ENCODE measurements at regions not wholly inside any gene's neighbourhood (a gene's known extent, or its start where the extent isn't known, plus 50 kb on each side); places are given as distances from the start of the nearest gene placed in this dataset.

DNA sequence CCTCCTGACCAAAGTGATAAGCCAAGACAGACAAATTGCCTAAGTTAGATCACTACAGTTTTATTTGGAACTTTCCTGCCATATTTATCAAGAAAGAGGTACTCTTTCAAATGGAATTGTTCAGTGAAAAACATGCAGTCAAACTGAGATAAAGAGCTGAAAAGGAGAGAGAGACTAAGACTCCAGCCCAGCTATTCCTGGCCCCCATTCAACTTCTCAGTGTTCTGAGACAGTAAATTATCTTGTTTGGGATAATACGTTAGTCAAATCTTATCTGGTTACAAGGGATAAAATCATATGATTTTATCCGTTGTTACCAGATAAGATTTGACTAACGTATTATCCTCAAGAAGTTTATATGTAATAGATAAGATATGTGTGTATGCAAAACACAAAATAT is 67.6 kb upstream of the CMC1 start:
- peaks cover 3% of the 10 kb centered on the region for H3K4me1 Mint-ChIP-seq
- no peak for DNase-seq (ENCODE audit: low spot score in 2 of 2, unreplicated experiment in 2 of 2)
- H3K27ac Mint-ChIP-seq: no peak overlapping the region
- H3K27me3 Mint-ChIP-seq (ENCODE audit: low read depth): peaks cover 14% of the 10 kb centered on the region
- H3K36me3 Mint-ChIP-seq: no peaks in the 10 kb centered on the region
- H3K4me3 Mint-ChIP-seq: no peak overlapping the region
- TF ChIP-seq, protein P1, sequence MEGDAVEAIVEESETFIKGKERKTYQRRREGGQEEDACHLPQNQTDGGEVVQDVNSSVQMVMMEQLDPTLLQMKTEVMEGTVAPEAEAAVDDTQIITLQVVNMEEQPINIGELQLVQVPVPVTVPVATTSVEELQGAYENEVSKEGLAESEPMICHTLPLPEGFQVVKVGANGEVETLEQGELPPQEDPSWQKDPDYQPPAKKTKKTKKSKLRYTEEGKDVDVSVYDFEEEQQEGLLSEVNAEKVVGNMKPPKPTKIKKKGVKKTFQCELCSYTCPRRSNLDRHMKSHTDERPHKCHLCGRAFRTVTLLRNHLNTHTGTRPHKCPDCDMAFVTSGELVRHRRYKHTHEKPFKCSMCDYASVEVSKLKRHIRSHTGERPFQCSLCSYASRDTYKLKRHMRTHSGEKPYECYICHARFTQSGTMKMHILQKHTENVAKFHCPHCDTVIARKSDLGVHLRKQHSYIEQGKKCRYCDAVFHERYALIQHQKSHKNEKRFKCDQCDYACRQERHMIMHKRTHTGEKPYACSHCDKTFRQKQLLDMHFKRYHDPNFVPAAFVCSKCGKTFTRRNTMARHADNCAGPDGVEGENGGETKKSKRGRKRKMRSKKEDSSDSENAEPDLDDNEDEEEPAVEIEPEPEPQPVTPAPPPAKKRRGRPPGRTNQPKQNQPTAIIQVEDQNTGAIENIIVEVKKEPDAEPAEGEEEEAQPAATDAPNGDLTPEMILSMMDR (IDR thresholded peaks at IDR 0.05; ENCODE audit: unreplicated experiment): no peak
- H3K9me3 Mint-ChIP-seq: no peaks in the 10 kb centered on the region

DNA sequence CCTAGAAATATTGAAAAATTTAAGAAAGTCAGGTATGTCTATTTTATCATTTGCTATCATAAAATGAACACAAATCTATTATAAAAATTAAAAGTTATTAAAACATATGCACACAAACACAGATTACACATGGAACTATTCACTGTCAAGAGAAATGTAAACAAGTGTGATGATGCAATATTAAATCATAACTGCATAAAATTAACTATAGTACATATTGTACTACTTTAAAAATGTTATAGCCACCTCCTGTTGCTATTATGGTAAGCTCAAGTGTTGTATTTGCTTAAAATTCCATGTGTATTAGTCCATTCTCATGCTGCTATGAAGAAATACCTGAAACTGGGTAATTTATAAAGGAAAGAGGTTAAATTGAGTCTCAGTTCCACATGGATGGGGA is 54.7 kb upstream of the CMC1 start:
- Mint-ChIP-seq H3K27me3 (ENCODE audit: low read depth) (peaks cover 7% of the 10 kb centered on the region), H3K4me3 (no peak overlapping the region), H3K36me3 (no peaks in the 10 kb centered on the region), H3K4me1 (no peaks in the 10 kb centered on the region), H3K27ac (no peak overlapping the region), H3K9me3 (no peaks in the 10 kb centered on the region)
- TF ChIP-seq, protein P1 (IDR thresholded peaks at IDR 0.05; ENCODE audit: unreplicated experiment): no peak
- DNase-seq (ENCODE audit: low spot score in 2 of 2, unreplicated experiment in 2 of 2): no peak

DNA sequence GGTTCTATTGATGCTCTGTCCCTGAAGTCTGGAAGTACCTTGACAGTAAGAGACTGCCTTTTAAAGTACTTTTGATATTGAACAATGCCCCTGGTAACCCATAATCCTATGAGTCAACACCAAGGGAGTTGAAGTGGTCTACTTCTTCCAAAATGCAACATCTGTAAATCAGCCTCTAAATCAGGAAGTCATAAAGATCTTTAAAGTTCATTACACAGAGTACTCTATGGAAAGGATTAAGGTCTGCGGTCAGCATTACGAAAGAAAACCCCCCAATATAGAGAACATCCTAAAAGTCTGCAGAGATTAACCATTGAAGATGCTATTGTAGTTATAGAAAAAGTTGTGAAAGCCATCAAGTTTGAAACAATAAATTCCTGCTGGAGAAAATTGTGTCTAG is 52.7 kb upstream of the CMC1 start:
- no peak overlapping the region for H3K4me3 Mint-ChIP-seq
- peaks cover 4% of the 10 kb centered on the region for H3K27me3 Mint-ChIP-seq (ENCODE audit: low read depth)
- TF ChIP-seq, protein P1 (IDR thresholded peaks at IDR 0.05; ENCODE audit: unreplicated experiment): no peak
- DNase-seq (ENCODE audit: low spot score in 2 of 2, unreplicated experiment in 2 of 2): no peak
- no peak overlapping the region for H3K27ac Mint-ChIP-seq
- H3K4me1 Mint-ChIP-seq: no peaks in the 10 kb centered on the region
- no peaks in the 10 kb centered on the region for H3K36me3 Mint-ChIP-seq
- no peaks in the 10 kb centered on the region for H3K9me3 Mint-ChIP-seq

DNA sequence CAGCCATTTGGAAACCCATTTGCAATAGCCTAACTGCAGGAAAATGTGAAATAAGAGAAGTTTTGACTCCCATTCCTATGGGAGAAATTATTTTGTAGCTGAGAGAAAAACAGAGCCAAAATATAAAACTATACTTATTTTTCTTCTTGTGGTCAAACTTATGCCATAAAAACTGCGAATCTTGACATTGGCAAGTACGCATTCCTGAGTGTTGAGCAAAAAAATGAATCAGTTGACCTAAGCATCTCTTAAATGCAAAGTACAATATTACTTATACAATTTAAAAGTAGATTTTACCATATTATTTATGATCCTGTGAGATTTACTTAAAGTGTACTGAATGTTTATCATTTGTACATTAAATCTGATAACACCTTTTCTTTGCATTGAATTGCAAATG is 50.1 kb upstream of the CMC1 start:
- no peaks in the 10 kb centered on the region for H3K9me3 Mint-ChIP-seq
- TF ChIP-seq, protein P1 (IDR thresholded peaks at IDR 0.05; ENCODE audit: unreplicated experiment): no peak
- H3K4me1 Mint-ChIP-seq: no peaks in the 10 kb centered on the region
- no peak overlapping the region for H3K27ac Mint-ChIP-seq
- H3K27me3 Mint-ChIP-seq (ENCODE audit: low read depth): peaks cover 4% of the 10 kb centered on the region
- H3K36me3 Mint-ChIP-seq: no peaks in the 10 kb centered on the region
- H3K4me3 Mint-ChIP-seq: no peak overlapping the region
- no peak for DNase-seq (ENCODE audit: low spot score in 2 of 2, unreplicated experiment in 2 of 2)

Measured in mesothelial cell of epicardium (in vitro differentiated cells).